Endothelial cell (in vitro differentiated cells): ENCODE measurements at regions not wholly inside any gene's neighbourhood (a gene's known extent, or its start where the extent isn't known, plus 50 kb on each side); places are given as distances from the start of the nearest gene placed in this dataset.
A peak's percentile ranks its signal among the peaks of the same experiment; 100 is the strongest.
"Not testable (repeated sequence)": the region's sequence is repeated elsewhere in the genome, so short reads cannot be mapped to it uniquely, and the experiment has no call there.

Experiments used
- DNase-seq: peaks from one replicate; pipeline ENCODE4 v3.0.0; 2021; ENCODE audit warnings: low spot score
- H3K27ac Mint-ChIP-seq: one replicate; pipeline ENCODE4 v1.8.0; 2021; ENCODE audit warnings: mixed read lengths, inconsistent platforms; ENCODE audit not compliant: unreplicated experiment
- H3K27me3 Mint-ChIP-seq: one replicate; pipeline ENCODE4 v1.8.0; 2021; ENCODE audit warnings: mild to moderate bottlenecking, moderate library complexity, mixed read lengths, inconsistent platforms; ENCODE audit not compliant: unreplicated experiment
- H3K36me3 Mint-ChIP-seq: one replicate; pipeline ENCODE4 v1.8.0; 2021; ENCODE audit warnings: mild to moderate bottlenecking, low read depth, mixed read lengths, inconsistent platforms; ENCODE audit not compliant: unreplicated experiment
- H3K4me1 Mint-ChIP-seq: one replicate; pipeline ENCODE4 v1.8.0; 2021; ENCODE audit warnings: mild to moderate bottlenecking, mixed read lengths, inconsistent platforms; ENCODE audit not compliant: unreplicated experiment
- H3K4me3 Mint-ChIP-seq: one replicate; pipeline ENCODE4 v1.8.0; 2021; ENCODE audit warnings: mild to moderate bottlenecking, mixed read lengths, inconsistent platforms; ENCODE audit not compliant: unreplicated experiment
- H3K9me3 Mint-ChIP-seq: one replicate; pipeline ENCODE4 v1.8.0; 2021; ENCODE audit warnings: mixed read lengths, inconsistent platforms; ENCODE audit not compliant: unreplicated experiment
- TF ChIP-seq, protein P1 (sequence below): fragments of 200-600 bp; sonication (generic); IDR thresholded peaks from one replicate; pipeline ENCODE4 v1.5.0; 2021; ENCODE audit warnings: antibody characterized with exemption; ENCODE audit not compliant: unreplicated experiment

DNA sequence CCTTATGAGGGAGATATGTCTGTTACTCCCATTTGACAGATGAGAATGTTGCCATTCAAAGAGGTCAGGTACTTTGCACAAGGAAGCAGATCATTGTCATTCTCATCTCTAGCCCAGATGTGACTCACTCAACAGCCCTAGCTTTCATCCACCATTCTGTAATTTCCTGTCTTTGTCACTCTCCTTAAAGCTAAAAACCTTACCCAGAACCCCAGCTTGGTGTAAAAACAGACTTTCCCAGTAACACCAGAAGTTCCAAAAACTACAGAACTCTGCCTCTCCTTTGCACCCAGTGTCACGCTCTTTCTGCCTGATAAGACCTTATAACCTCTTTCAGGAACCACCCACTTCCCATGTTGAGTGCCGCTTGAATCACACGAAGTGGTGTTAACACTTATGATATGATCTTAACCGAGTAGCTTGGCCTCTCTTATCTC, 89.1 kb upstream of the SP4 start:
- Mint-ChIP-seq H3K9me3 (no peaks in the 10 kb centered on the region), H3K27ac (peak overlapping the region; percentile 51)
- no peak for DNase-seq

DNA sequence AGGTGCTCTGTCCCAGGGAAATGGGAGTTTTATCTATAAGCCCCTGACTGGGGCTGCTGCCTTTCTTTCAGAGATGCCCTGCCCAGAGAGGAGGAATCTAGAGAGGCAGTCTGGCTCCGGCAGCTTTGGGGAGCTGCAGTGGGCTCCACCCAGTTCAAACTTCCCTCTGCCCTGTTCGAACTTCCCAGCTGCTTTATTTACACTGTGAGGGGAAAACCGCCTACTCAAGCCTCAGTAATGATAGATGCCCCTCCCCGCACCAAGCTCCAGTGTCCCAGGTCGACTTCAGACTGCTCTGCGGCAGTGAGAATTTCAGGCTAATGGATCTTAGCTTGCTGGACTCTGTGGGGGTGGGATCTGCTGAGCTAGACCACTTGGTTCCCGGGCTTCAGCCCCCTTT, 83.0 kb upstream of the SP4 start:
- not testable (repeated sequence) for H3K36me3 Mint-ChIP-seq, H3K9me3 Mint-ChIP-seq, H3K4me3 Mint-ChIP-seq

More for the DNA sequence above, 89.1 kb upstream of the SP4 start:
- TF ChIP-seq, protein P1, sequence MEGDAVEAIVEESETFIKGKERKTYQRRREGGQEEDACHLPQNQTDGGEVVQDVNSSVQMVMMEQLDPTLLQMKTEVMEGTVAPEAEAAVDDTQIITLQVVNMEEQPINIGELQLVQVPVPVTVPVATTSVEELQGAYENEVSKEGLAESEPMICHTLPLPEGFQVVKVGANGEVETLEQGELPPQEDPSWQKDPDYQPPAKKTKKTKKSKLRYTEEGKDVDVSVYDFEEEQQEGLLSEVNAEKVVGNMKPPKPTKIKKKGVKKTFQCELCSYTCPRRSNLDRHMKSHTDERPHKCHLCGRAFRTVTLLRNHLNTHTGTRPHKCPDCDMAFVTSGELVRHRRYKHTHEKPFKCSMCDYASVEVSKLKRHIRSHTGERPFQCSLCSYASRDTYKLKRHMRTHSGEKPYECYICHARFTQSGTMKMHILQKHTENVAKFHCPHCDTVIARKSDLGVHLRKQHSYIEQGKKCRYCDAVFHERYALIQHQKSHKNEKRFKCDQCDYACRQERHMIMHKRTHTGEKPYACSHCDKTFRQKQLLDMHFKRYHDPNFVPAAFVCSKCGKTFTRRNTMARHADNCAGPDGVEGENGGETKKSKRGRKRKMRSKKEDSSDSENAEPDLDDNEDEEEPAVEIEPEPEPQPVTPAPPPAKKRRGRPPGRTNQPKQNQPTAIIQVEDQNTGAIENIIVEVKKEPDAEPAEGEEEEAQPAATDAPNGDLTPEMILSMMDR: no peak
- Mint-ChIP-seq H3K4me1 (peaks cover 10% of the 10 kb centered on the region), H3K36me3 (no peaks in the 10 kb centered on the region), H3K4me3 (no peak overlapping the region), H3K27me3 (peaks cover 2% of the 10 kb centered on the region)

DNA sequence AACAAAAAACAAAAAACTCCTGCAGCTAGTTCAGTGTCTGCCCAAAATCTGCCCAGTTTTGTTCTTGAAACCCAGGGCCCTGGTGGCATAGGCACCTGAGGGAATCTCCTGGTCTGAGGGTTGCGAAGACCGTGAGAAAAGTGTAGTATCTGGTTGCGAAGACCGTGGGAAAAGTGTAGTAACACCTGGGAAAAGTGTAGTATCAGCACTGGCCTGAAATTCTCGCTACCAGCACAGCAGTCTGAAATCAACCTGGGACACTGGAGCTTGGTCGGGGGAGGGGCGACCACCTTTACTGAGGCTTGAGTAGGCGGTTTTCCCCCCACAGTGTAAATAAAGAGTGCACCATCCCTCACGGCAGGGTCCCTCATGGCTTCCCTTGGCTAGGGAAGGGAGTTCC, 82.5 kb upstream of the SP4 start:
- Mint-ChIP-seq H3K4me1 (no peaks in the 10 kb centered on the region), H3K36me3 (no peaks in the 10 kb centered on the region), H3K4me3 (no peak overlapping the region), H3K27ac (no peak overlapping the region), H3K27me3 (peaks cover 2% of the 10 kb centered on the region), H3K9me3 (no peaks in the 10 kb centered on the region)
- TF ChIP-seq, protein P1: no peak
- DNase-seq: no peak

More for the DNA sequence above, 83.0 kb upstream of the SP4 start:
- not testable (repeated sequence) for DNase-seq, H3K4me1 Mint-ChIP-seq, H3K27me3 Mint-ChIP-seq, H3K27ac Mint-ChIP-seq

DNA sequence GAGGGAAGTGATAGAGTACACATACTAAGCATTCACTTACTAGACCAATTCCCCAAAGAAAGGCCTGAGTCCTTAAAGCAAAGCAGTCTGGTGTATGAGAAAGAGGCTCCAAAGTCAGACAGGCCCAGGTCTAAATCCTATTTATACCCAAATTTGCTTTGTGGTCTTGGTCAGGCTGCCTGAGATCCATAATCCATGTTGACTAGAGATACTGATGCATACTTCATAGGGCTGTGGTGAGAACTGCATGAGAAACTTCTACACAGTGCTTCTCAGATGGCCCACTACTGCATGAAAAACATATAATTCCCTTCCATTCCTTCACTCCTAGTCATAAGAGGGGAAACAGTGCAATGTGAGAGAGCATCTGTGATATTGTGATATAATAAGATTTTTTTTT, 81.6 kb upstream of the SP4 start:
- H3K9me3 Mint-ChIP-seq: no peaks in the 10 kb centered on the region
- no peaks in the 10 kb centered on the region for H3K36me3 Mint-ChIP-seq
- no peaks in the 10 kb centered on the region for H3K4me1 Mint-ChIP-seq
- H3K4me3 Mint-ChIP-seq: no peak overlapping the region
- no peak for DNase-seq
- H3K27ac Mint-ChIP-seq: no peak overlapping the region
- H3K27me3 Mint-ChIP-seq: peaks cover 2% of the 10 kb centered on the region
- TF ChIP-seq, protein P1: no peak

DNA sequence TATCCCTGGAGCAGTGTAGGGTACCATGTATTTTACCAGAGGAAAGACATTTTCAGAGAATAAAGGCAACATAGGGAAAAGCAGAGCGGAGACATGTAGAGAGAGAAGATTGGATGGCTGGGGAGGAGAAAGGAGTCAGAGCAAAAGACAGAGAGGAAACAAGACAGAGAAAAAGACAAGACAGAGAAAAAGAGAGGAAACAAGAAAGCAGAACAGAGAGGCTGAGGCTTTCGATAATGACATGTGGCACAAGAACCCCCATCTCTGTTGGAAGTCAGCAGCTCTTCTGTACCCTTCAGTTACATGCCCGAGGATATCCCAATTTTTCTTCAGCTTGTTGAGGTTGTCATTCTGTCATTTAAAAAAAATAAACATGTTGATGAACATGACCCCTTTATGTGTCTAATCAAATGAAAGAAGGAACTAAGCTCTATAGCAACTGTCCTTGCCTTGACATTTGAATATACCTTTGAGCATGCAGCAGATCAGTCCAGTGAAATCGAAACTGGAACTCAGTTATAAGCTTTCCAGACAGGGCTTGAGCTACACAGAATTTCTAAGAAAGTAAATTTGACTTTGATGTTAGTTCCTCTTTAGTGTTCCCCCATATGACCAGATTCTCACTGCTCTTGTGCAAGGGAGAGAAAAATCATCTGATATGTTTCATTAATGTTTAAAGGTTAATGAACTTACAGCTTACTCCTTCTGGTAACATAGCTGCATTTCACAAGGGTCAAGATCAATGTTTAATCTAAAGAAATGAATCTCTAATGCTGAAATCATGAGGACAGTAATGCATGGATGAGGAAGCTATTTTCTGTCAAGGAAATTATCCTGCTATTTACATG, 75.1 kb upstream of the SP4 start:
- Mint-ChIP-seq H3K9me3 (no peaks in the 10 kb centered on the region), H3K27me3 (no peaks in the 10 kb centered on the region), H3K27ac (no peak overlapping the region), H3K4me3 (no peak overlapping the region), H3K36me3 (no peaks in the 10 kb centered on the region), H3K4me1 (no peaks in the 10 kb centered on the region)
- TF ChIP-seq, protein P1: no peak
- no peak for DNase-seq
